CD4-positive, alpha-beta memory T cell (primary cell): ENCODE measurements at regions not wholly inside any gene's neighbourhood (a gene's known extent, or its start where the extent isn't known, plus 50 kb on each side); places are given as distances from the start of the nearest gene placed in this dataset.

Experiments
- CTCF ChIA-PET: fragments of 350-600 bp; sonication (Branson Sonifier 250); formaldehyde crosslinking; loops from one replicate; lab custom pipeline; 2021; ENCODE audit warnings: inconsistent platforms; ENCODE audit not compliant: partially characterized antibody; lab: Charles Lee
- POLR2A ChIA-PET: fragments of 350-600 bp; sonication (Branson Sonifier 250); formaldehyde crosslinking; loops from one replicate; lab custom pipeline; 2021; ENCODE audit not compliant: partially characterized antibody; lab: Charles Lee
- DNase-seq, 5 donors: peaks; one replicate each; pipeline versions ENCODE4 v3.0.0 to v3.0.0-alpha.2; 2020 to 2022; ENCODE audit warnings: mixed read lengths in 1 of 5
- H3K27ac ChIP-seq: one replicate; pipeline ENCODE4 v1.7.0; 2013; ENCODE audit warnings: low read depth, low read length
- H3K27me3 ChIP-seq: 2 replicates; pipeline ENCODE4 v1.7.0; 2013; ENCODE audit warnings: mild to moderate bottlenecking, low read length, moderate library complexity; ENCODE audit not compliant: insufficient read depth
- H3K36me3 ChIP-seq: 2 replicates; pipeline ENCODE4 v1.7.0; 2013; ENCODE audit warnings: mild to moderate bottlenecking, low read length, moderate library complexity; ENCODE audit not compliant: insufficient read depth
- H3K4me1 ChIP-seq: 2 replicates; pipeline ENCODE4 v1.7.0; 2013; ENCODE audit warnings: mild to moderate bottlenecking, low read length, moderate library complexity; ENCODE audit not compliant: insufficient read depth
- H3K4me3 ChIP-seq, 2 donors: one replicate each; pipeline ENCODE4 v1.7.0; 2013; ENCODE audit warnings: low read length in 2 of 2, mild to moderate bottlenecking in 1 of 2
- H3K9me3 ChIP-seq, 2 donors: one replicate each; pipeline ENCODE4 v1.7.0; 2013; ENCODE audit warnings: low read length in 2 of 2, control low read depth in 1 of 2; ENCODE audit not compliant: control insufficient read depth in 1 of 2
- H3K27ac Mint-ChIP-seq, 7 donors: one replicate each; pipeline ENCODE4 v1.8.0; 2020 to 2021; ENCODE audit warnings: mixed read lengths in 7 of 7, mild to moderate bottlenecking in 6 of 7, inconsistent platforms in 3 of 7, moderate library complexity in 3 of 7
- H3K27me3 Mint-ChIP-seq, 2 donors: one replicate each; pipeline ENCODE4 v1.8.0; 2020 to 2021; ENCODE audit warnings: mixed read lengths in 2 of 2
- H3K36me3 Mint-ChIP-seq, 2 donors: one replicate each; pipeline ENCODE4 v1.8.0; 2020 to 2021; ENCODE audit warnings: mixed read lengths in 2 of 2, inconsistent platforms in 1 of 2, mild to moderate bottlenecking in 1 of 2
- H3K4me1 Mint-ChIP-seq, 4 donors: one replicate each; pipeline ENCODE4 v1.8.0; 2020 to 2021; ENCODE audit warnings: mixed read lengths in 4 of 4, mild to moderate bottlenecking in 1 of 4
- H3K4me3 Mint-ChIP-seq, 8 donors: one replicate each; pipeline ENCODE4 v1.8.0; 2020 to 2021; ENCODE audit warnings: mixed read lengths in 8 of 8, mild to moderate bottlenecking in 7 of 8, moderate library complexity in 6 of 8, inconsistent platforms in 3 of 8
- H3K9me3 Mint-ChIP-seq, 8 donors: one replicate each; pipeline ENCODE4 v1.8.0; 2020 to 2021; ENCODE audit warnings: mixed read lengths in 8 of 8, mild to moderate bottlenecking in 5 of 8, inconsistent platforms in 3 of 8, moderate library complexity in 1 of 8
- intact Hi-C: fragments of 100-400 bp; cut with micrococcal nuclease; formaldehyde crosslinking; loops from one replicate; pipeline ENCODE4 v1.15.1; 2023

DNA sequence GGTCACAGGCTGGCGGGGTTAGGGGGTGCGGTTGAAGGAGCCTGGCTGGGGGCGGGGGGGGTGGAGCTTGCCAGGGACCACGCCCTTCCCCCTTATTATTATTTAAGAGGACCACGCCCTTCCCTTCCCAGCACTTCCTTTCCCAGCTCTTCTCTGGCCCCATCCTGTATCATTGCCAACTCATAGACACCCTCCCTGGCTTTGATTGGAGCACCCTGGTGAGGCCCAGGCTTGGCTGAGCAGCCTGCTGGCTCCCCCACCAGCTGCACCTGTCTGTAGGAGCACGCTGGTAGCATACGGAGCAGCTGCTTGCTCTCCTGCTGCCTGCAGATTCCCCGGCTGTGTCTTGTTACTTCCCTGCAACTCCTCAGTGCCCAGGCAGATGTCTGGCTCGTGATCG is 62.5 kb upstream of the PDX1 start:
- no peaks in the 10 kb centered on the region for H3K4me1 Mint-ChIP-seq
- no peaks in the 10 kb centered on the region for H3K36me3 Mint-ChIP-seq
- no peak for DNase-seq
- Histone ChIP-seq H3K27me3 (no peaks in the 10 kb centered on the region), H3K4me3 (no peak overlapping the region), H3K4me1 (no peaks in the 10 kb centered on the region), H3K9me3 (no peaks in the 10 kb centered on the region), H3K27ac (no peak overlapping the region), H3K36me3 (no peaks in the 10 kb centered on the region)
- H3K27me3 Mint-ChIP-seq, result peaks cover 20% of the 10 kb centered on the region in 2 donors
- intact Hi-C loops, result no loop called here
- no peak overlapping the region for H3K4me3 Mint-ChIP-seq
- peak overlapping the region in 1 of 7 donors; percentile 64 for H3K27ac Mint-ChIP-seq
- ChIA-PET POLR2A (no interaction called here), CTCF (no interaction called here)
- H3K9me3 Mint-ChIP-seq, result peaks cover 0 to 2% (median 0%) of the 10 kb centered on the region in 8 donors

DNA sequence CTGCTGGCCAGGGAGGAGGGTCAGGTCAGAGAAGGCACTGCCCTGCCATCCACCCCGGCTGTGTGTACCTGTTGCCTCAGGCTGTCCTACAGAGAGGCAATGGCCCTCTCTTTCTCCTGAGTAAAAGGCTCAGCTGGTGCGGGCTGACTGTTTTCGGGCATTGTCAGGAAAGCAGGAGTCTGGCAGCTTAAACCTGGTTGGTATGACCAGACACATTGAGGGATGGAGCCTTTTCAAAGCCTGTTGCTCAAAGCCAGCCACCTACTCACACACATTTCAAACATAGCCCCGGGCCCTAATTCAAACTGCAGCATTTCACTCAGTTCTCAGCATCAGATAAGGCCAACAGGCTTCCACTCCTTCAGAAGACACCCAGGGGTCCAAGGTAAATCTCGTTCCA is 61.8 kb upstream of the PDX1 start:
- Mint-ChIP-seq H3K27ac (no peak overlapping the region), H3K9me3 (peaks cover 0 to 2% (median 0%) of the 10 kb centered on the region in 8 donors), H3K36me3 (no peaks in the 10 kb centered on the region), H3K4me1 (no peaks in the 10 kb centered on the region), H3K27me3 (peaks cover 20 to 23% of the 10 kb centered on the region in 2 donors), H3K4me3 (no peak overlapping the region)
- POLR2A ChIA-PET, result no interaction called here
- Histone ChIP-seq H3K27ac (no peak overlapping the region), H3K36me3 (no peaks in the 10 kb centered on the region), H3K27me3 (no peaks in the 10 kb centered on the region), H3K4me3 (no peak overlapping the region), H3K4me1 (no peaks in the 10 kb centered on the region), H3K9me3 (no peaks in the 10 kb centered on the region)
- intact Hi-C loops, result no loop called here
- no peak for DNase-seq
- CTCF ChIA-PET, result no interaction called here

DNA sequence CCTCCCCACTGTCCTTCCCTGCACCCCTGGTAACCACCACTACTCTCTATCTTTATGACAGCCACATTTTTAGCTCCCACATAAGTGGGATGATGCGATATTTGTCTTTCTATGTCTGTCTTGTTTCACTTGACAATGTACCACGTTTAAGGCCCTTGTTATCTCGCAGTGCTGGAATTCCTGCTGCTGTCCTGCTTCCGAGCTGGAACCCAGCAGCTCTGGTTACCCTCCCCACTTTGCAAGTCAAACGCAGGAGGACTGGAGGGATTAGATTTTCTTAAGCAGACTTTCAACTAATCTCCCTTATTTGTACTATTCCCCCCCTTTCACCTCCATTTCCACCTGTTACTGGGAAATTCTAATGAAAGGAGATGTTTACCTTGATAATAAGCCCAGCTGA is 59.1 kb upstream of the PDX1 start:
- H3K36me3 ChIP-seq, result no peaks in the 10 kb centered on the region
- intact Hi-C loops, result no loop called here
- DNase-seq, result no peak
- Mint-ChIP-seq H3K27me3 (peaks cover 10 to 25% of the 10 kb centered on the region in 2 donors), H3K27ac (no peak overlapping the region), H3K4me1 (no peaks in the 10 kb centered on the region), H3K36me3 (no peaks in the 10 kb centered on the region), H3K4me3 (no peak overlapping the region), H3K9me3 (peaks cover 0 to 3% (median 0%) of the 10 kb centered on the region in 8 donors)
- CTCF ChIA-PET, result no interaction called here
- H3K4me3 ChIP-seq, result no peak overlapping the region
- H3K9me3 ChIP-seq, result no peaks in the 10 kb centered on the region
- POLR2A ChIA-PET, result interaction anchor here (0.6 kb wide), 1 partner anchor 240 kb away, joined by 3 read pairs; no protein-coding TSS in a partner anchor
- no peaks in the 10 kb centered on the region for H3K4me1 ChIP-seq
- no peak overlapping the region for H3K27ac ChIP-seq
- H3K27me3 ChIP-seq, result no peaks in the 10 kb centered on the region

DNA sequence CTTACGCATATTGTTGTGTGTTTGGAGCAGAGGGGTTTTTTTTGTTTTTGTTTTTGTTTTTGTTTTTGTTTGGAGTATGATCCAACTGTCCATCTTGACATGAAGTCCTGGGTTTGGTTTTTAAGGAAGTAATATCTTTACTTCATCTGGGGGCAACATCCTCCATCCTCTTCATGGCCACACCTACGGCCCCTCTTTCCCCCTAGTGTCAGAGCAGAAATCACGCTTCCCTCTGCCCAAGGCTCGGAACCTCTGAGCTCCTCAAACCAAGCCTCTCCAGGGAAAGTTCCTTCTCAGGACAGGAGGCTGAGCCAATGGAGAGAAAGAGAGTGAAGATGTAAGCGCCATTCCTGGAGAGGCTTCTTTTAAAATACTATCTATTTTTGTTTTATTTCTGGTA is 58.6 kb upstream of the PDX1 start:
- H3K4me3 ChIP-seq, result no peak overlapping the region
- Mint-ChIP-seq H3K4me3 (no peak overlapping the region), H3K9me3 (peaks cover 0 to 3% (median 0%) of the 10 kb centered on the region in 8 donors), H3K4me1 (no peaks in the 10 kb centered on the region), H3K27me3 (peaks cover 12 to 22% of the 10 kb centered on the region in 2 donors), H3K36me3 (no peaks in the 10 kb centered on the region), H3K27ac (no peak overlapping the region)
- ChIA-PET POLR2A (interaction anchor here (0.6 kb wide), 1 partner anchor 240 kb away, joined by 3 read pairs; no protein-coding TSS in a partner anchor), CTCF (interaction anchor here (1.1 kb wide), 1 partner anchor 31 kb away, joined by 3 read pairs; no protein-coding TSS in a partner anchor)
- intact Hi-C loops, result no loop called here
- H3K27ac ChIP-seq, result no peak overlapping the region
- no peaks in the 10 kb centered on the region for H3K36me3 ChIP-seq
- DNase-seq, result no peak
- no peaks in the 10 kb centered on the region for H3K27me3 ChIP-seq
- H3K9me3 ChIP-seq, result no peaks in the 10 kb centered on the region
- H3K4me1 ChIP-seq, result no peaks in the 10 kb centered on the region

DNA sequence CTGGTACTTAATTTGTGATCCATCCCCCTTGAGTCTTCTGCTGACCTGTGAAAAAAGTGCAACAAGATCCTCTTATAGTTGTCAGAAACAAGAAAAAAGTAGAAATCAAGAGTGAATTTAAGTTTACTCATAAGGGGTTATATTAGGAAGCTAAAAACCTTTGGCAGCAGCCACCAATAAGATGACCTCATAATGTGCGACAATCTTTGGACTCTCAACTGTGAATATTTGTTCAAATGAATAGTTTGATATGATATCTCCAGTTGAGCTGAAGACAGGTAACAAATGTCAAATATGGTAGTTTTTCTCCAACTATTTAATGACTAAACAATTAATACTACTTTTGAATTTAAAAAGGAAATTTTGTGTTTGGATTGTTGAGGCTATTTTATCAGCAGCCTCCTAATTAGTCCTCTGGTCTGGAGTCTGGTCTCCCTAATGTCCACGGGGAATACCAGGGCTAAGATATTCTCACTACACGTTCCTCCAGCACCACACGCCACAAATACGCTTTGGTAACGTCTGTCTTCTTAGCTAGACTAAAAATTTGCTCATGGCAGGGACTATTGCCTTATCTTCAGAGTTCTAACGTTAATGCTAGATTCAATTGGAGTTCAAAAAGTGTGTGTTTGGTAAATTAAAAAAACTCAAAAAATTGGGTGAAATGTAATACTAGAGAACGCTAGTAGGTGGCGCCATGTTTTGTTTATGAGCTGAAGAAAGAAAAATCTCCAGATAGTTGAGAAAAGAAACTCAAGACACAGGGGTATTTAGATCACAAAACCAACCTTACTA is 51.0 kb upstream of the PDX1 start:
- Mint-ChIP-seq H3K27ac (peak overlapping the region in 1 of 7 donors; percentile 16), H3K36me3 (no peaks in the 10 kb centered on the region), H3K4me3 (no peak overlapping the region), H3K9me3 (peaks cover 0 to 3% (median 0%) of the 10 kb centered on the region in 8 donors), H3K27me3 (peaks cover 7 to 18% of the 10 kb centered on the region in 2 donors), H3K4me1 (no peaks in the 10 kb centered on the region)
- ChIA-PET CTCF (interaction anchor here (0.7 to 2.3 kb wide), 5 partner anchors 39 to 115 kb away, joined by 3 to 7 read pairs (median 4); no protein-coding TSS in a partner anchor), POLR2A (no interaction called here)
- DNase-seq, result no peak
- Histone ChIP-seq H3K27me3 (no peaks in the 10 kb centered on the region), H3K4me1 (no peaks in the 10 kb centered on the region), H3K9me3 (no peaks in the 10 kb centered on the region), H3K4me3 (no peak overlapping the region), H3K27ac (no peak overlapping the region), H3K36me3 (no peaks in the 10 kb centered on the region)
- intact Hi-C loops, result no loop called here

DNA sequence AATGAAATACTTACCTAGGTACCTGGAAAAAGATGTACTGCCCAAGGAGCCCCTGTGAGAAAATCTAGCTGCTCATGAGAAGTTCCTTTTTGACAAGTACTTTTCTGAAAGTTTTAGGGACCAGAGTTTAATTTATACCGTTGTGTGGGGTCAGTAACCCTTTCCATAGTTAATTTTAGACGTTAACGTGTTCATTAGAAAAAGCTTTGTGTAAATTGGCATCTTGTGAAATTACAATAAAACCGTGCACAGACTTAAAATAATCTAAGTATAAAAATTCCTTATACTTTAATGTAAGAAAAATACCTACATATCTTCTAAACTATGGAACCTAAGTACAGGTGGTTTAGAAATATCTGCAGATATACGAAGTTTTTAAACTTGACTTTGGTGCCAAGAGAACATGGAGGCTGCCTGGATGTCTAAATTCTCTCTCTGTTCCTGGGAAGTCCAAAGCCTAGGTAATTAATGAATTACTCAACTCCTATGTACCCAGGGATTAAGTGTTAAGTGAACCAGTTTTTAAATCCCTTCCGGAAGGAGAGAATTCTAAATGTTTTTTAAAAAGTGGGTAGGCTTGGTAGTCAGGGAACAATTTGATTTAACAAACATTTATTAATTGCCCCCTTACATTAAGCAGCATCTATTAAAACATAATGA is 50.2 kb upstream of the PDX1 start:
- intact Hi-C loops, result no loop called here
- Mint-ChIP-seq H3K4me1 (no peaks in the 10 kb centered on the region), H3K9me3 (peaks cover 0 to 3% (median 0%) of the 10 kb centered on the region in 8 donors), H3K36me3 (no peaks in the 10 kb centered on the region), H3K27ac (no peak overlapping the region), H3K27me3 (peaks cover 7 to 19% of the 10 kb centered on the region in 2 donors), H3K4me3 (no peak overlapping the region)
- Histone ChIP-seq H3K9me3 (no peaks in the 10 kb centered on the region), H3K36me3 (no peaks in the 10 kb centered on the region), H3K4me3 (no peak overlapping the region), H3K27me3 (no peaks in the 10 kb centered on the region), H3K4me1 (no peaks in the 10 kb centered on the region), H3K27ac (no peak overlapping the region)
- CTCF ChIA-PET, result interaction anchor here (0.7 to 2.3 kb wide), 4 partner anchors 40 to 114 kb away, joined by 3 to 7 read pairs (median 5); no protein-coding TSS in a partner anchor
- DNase-seq, result no peak
- POLR2A ChIA-PET, result no interaction called here
